ENCODE measurements at regions not wholly inside any gene's neighbourhood (a gene's known extent, or its start where the extent isn't known, plus 50 kb on each side); places are given as distances from the start of the nearest gene placed in this dataset.
"Not testable (repeated sequence)": the region's sequence is repeated elsewhere in the genome, so short reads cannot be mapped to it uniquely, and the experiment has no call there.

DNA sequence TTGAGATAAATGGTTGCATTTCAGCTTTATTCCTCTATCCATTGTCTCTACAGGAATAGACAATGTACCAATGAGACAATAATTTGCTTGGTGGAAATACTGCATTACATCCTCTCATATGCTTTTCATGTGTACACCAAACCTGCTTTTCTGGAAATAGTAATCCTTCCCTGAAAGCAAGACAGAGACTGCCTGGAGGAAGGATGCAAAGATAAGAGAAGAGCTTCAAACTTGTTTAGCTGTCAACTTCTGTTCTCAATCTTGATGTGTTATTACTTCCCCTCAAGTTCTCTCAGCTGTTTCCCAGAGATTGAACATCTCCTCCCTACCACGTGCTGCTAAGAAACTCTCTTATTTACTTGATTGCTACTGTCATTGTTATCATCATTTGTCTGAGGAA lies 1125.4 kb upstream of the TMPRSS15 start:
- no peak for TF ChIP-seq BHLHE40 (IDR thresholded peaks at IDR 0.05; ENCODE audit: borderline replicate concordance)
- TF ChIP-seq ARNT (IDR thresholded peaks at IDR 0.05): no peak
- no peak for TF ChIP-seq HDGF (IDR thresholded peaks at IDR 0.05; ENCODE audit: borderline replicate concordance)
- TF ChIP-seq FOXK2 (IDR thresholded peaks at IDR 0.05): no peak
- TF ChIP-seq TARDBP (IDR thresholded peaks at IDR 0.05): no peak
- no peak for TF ChIP-seq PKNOX1 (IDR thresholded peaks at IDR 0.05)
- DNase-seq (ENCODE audit: extremely low spot score): no peak
- ChIA-PET POLR2A (no interaction called here), CTCF (no interaction called here)

GRCh38 chr21:19535356-19535755 lies 1131.8 kb upstream of the TMPRSS15 start:
- POLR2A ChIA-PET: no interaction called here
- TF ChIP-seq FOXM1 (IDR thresholded peaks at IDR 0.05; ENCODE audit: borderline replicate concordance) (no peak), TARDBP (IDR thresholded peaks at IDR 0.05) (no peak), SP1 (IDR thresholded peaks at IDR 0.05) (no peak), ELF4 (IDR thresholded peaks at IDR 0.05) (no peak), BHLHE40 (IDR thresholded peaks at IDR 0.05; ENCODE audit: borderline replicate concordance) (no peak), CTBP1 (IDR thresholded peaks at IDR 0.05; ENCODE audit: borderline replicate concordance) (no peak), HDGF (IDR thresholded peaks at IDR 0.05; ENCODE audit: borderline replicate concordance) (no peak), SUZ12 (IDR thresholded peaks at IDR 0.05) (no peak)

GRCh38 chr21:19537116-19537515 lies 1133.5 kb upstream of the TMPRSS15 start:
- CTCF ChIA-PET: no interaction called here
- DNase-seq (ENCODE audit: extremely low spot score): no peak
- TF ChIP-seq SUZ12 (IDR thresholded peaks at IDR 0.05) (no peak), L3MBTL2 (conservative IDR thresholded peaks at IDR 0.05) (no peak), PKNOX1 (IDR thresholded peaks at IDR 0.05) (no peak), HDGF (IDR thresholded peaks at IDR 0.05; ENCODE audit: borderline replicate concordance) (no peak), CTBP1 (IDR thresholded peaks at IDR 0.05; ENCODE audit: borderline replicate concordance) (no peak), FOXA1 (IDR thresholded peaks at IDR 0.05) (no peak), BHLHE40 (IDR thresholded peaks at IDR 0.05; ENCODE audit: borderline replicate concordance) (no peak), SP1 (IDR thresholded peaks at IDR 0.05) (no peak), FOXM1 (IDR thresholded peaks at IDR 0.05; ENCODE audit: borderline replicate concordance) (no peak), NFRKB (IDR thresholded peaks at IDR 0.05) (no peak), FOXK2 (IDR thresholded peaks at IDR 0.05) (no peak), LEF1 (IDR thresholded peaks at IDR 0.05; ENCODE audit: borderline replicate concordance) (no peak), ELF4 (IDR thresholded peaks at IDR 0.05) (no peak), ZNF384 (IDR thresholded peaks at IDR 0.05) (no peak), TARDBP (IDR thresholded peaks at IDR 0.05) (no peak), ARNT (IDR thresholded peaks at IDR 0.05) (no peak)
- POLR2A ChIA-PET: no interaction called here

More at GRCh38 chr21:19535356-19535755, 1131.8 kb upstream of the TMPRSS15 start:
- DNase-seq (ENCODE audit: extremely low spot score): no peak
- CTCF ChIA-PET: no interaction called here

- DNase-seq (ENCODE audit: extremely low spot score): no peak
- ChIA-PET CTCF (no interaction called here), POLR2A (no interaction called here)
- TF ChIP-seq ZNF384 (IDR thresholded peaks at IDR 0.05) (no peak), NFRKB (IDR thresholded peaks at IDR 0.05) (no peak), PKNOX1 (IDR thresholded peaks at IDR 0.05) (no peak), LEF1 (IDR thresholded peaks at IDR 0.05; ENCODE audit: borderline replicate concordance) (no peak), HDGF (IDR thresholded peaks at IDR 0.05; ENCODE audit: borderline replicate concordance) (no peak), FOXA1 (IDR thresholded peaks at IDR 0.05) (no peak), SP1 (IDR thresholded peaks at IDR 0.05) (no peak), SUZ12 (IDR thresholded peaks at IDR 0.05) (no peak), CTBP1 (IDR thresholded peaks at IDR 0.05; ENCODE audit: borderline replicate concordance) (no peak), TARDBP (IDR thresholded peaks at IDR 0.05) (no peak), L3MBTL2 (conservative IDR thresholded peaks at IDR 0.05) (no peak), FOXK2 (IDR thresholded peaks at IDR 0.05) (no peak), FOXM1 (IDR thresholded peaks at IDR 0.05; ENCODE audit: borderline replicate concordance) (no peak), ARNT (IDR thresholded peaks at IDR 0.05) (no peak), ELF4 (IDR thresholded peaks at IDR 0.05) (no peak), BHLHE40 (IDR thresholded peaks at IDR 0.05; ENCODE audit: borderline replicate concordance) (no peak)
Measured at GRCh38 chr21:19540287-19540686, 1136.7 kb upstream of the TMPRSS15 start.

- no peak for TF ChIP-seq ELF4 (IDR thresholded peaks at IDR 0.05)
- TF ChIP-seq BHLHE40 (IDR thresholded peaks at IDR 0.05; ENCODE audit: borderline replicate concordance): no peak
- TF ChIP-seq FOXM1 (IDR thresholded peaks at IDR 0.05; ENCODE audit: borderline replicate concordance): no peak
- no peak for TF ChIP-seq TARDBP (IDR thresholded peaks at IDR 0.05)
- no peak for TF ChIP-seq PKNOX1 (IDR thresholded peaks at IDR 0.05)
- DNase-seq (ENCODE audit: extremely low spot score): no peak
- ChIA-PET POLR2A (no interaction called here), CTCF (no interaction called here)
Measured at GRCh38 chr21:19541602-19542001, 1138.0 kb upstream of the TMPRSS15 start.

- DNase-seq (ENCODE audit: extremely low spot score); POLR2A ChIA-PET; CTCF ChIA-PET: not testable (repeated sequence)
Measured at GRCh38 chr21:19544493-19544892, 1140.9 kb upstream of the TMPRSS15 start.

All from HEK293T (cell line).